ENCODE measurements at regions not wholly inside any gene's neighbourhood (a gene's known extent, or its start where the extent isn't known, plus 50 kb on each side); places are given as distances from the start of the nearest gene placed in this dataset.

GRCh38 chr1:221637641-221638041, 104.2 kb downstream of the DUSP10 start:
- Histone ChIP-seq H3K36me3 (ENCODE audit: control insufficient read depth in 2 of 3, insufficient read depth in 3 of 3, low read length in 3 of 3) (no peaks in the 10 kb centered on the region), H3K4me3 (ENCODE audit: low read length in 3 of 3) (no peak overlapping the region), H3K4me1 (ENCODE audit: control insufficient read depth in 2 of 3, insufficient read depth in 2 of 3, low read depth in 1 of 3, low read length in 3 of 3) (no peaks in the 10 kb centered on the region), H3K9me3 (ENCODE audit: control insufficient read depth in 2 of 3, insufficient read depth in 1 of 3, low read length in 3 of 3) (no peaks in the 10 kb centered on the region), H3K9ac (ENCODE audit: low read length in 3 of 3) (no peak overlapping the region), H3K27ac (ENCODE audit: low read depth in 2 of 2, low read length in 2 of 2) (no peak overlapping the region), H3K27me3 (ENCODE audit: control insufficient read depth, insufficient read depth, low read length) (no peaks in the 10 kb centered on the region)
- intact Hi-C loops (cut with DNase I) = no loop called here
- FAIRE-seq = no peak
- DNase-seq = no peak
- no peak for TF ChIP-seq CTCF (IDR thresholded peaks at IDR 0.05; ENCODE audit: borderline replicate concordance, extremely low read depth, insufficient read depth)

- intact Hi-C loops (cut with DNase I) = no loop called here
- Histone ChIP-seq H3K36me3 (ENCODE audit: control insufficient read depth in 2 of 3, insufficient read depth in 3 of 3, low read length in 3 of 3) (no peaks in the 10 kb centered on the region), H3K9ac (ENCODE audit: low read length in 3 of 3) (no peak overlapping the region), H3K27me3 (ENCODE audit: control insufficient read depth, insufficient read depth, low read length) (no peaks in the 10 kb centered on the region), H3K27ac (ENCODE audit: low read depth in 2 of 2, low read length in 2 of 2) (no peak overlapping the region), H3K4me3 (ENCODE audit: low read length in 3 of 3) (no peak overlapping the region), H3K4me1 (ENCODE audit: control insufficient read depth in 2 of 3, insufficient read depth in 2 of 3, low read depth in 1 of 3, low read length in 3 of 3) (no peaks in the 10 kb centered on the region), H3K9me3 (ENCODE audit: control insufficient read depth in 2 of 3, insufficient read depth in 1 of 3, low read length in 3 of 3) (no peaks in the 10 kb centered on the region)
- no peak for FAIRE-seq
- DNase-seq = no peak
- no peak for TF ChIP-seq CTCF (IDR thresholded peaks at IDR 0.05; ENCODE audit: borderline replicate concordance, extremely low read depth, insufficient read depth)
These were observed 103.3 kb downstream of the DUSP10 start for GRCh38 chr1:221638595-221638994.

GRCh38 chr1:221641811-221642210, 100.1 kb downstream of the DUSP10 start:
- DNase-seq (no peak), FAIRE-seq (no peak)
- no peaks in the 10 kb centered on the region for H3K27me3 ChIP-seq (ENCODE audit: control insufficient read depth, insufficient read depth, low read length)
- no peak overlapping the region for H3K4me3 ChIP-seq (ENCODE audit: low read length in 3 of 3)
- intact Hi-C loops (cut with DNase I) = no loop called here
- no peaks in the 10 kb centered on the region for H3K9me3 ChIP-seq (ENCODE audit: control insufficient read depth in 2 of 3, insufficient read depth in 1 of 3, low read length in 3 of 3)
- H3K36me3 ChIP-seq (ENCODE audit: control insufficient read depth in 2 of 3, insufficient read depth in 3 of 3, low read length in 3 of 3) = no peaks in the 10 kb centered on the region
- TF ChIP-seq CTCF (IDR thresholded peaks at IDR 0.05; ENCODE audit: borderline replicate concordance, extremely low read depth, insufficient read depth) = no peak
- no peaks in the 10 kb centered on the region for H3K4me1 ChIP-seq (ENCODE audit: control insufficient read depth in 2 of 3, insufficient read depth in 2 of 3, low read depth in 1 of 3, low read length in 3 of 3)
- no peak overlapping the region for H3K9ac ChIP-seq (ENCODE audit: low read length in 3 of 3)
- no peak overlapping the region for H3K27ac ChIP-seq (ENCODE audit: low read depth in 2 of 2, low read length in 2 of 2)

GRCh38 chr1:221643404-221644144, 98.3 kb downstream of the DUSP10 start:
- no peaks in the 10 kb centered on the region for H3K9me3 ChIP-seq (ENCODE audit: control insufficient read depth in 2 of 3, insufficient read depth in 1 of 3, low read length in 3 of 3)

More at GRCh38 chr1:221643404-221644144, 98.3 kb downstream of the DUSP10 start:
- H3K4me3 ChIP-seq (ENCODE audit: low read length in 3 of 3) = no peak overlapping the region
- no peak for FAIRE-seq
- H3K4me1 ChIP-seq (ENCODE audit: control insufficient read depth in 2 of 3, insufficient read depth in 2 of 3, low read depth in 1 of 3, low read length in 3 of 3) = no peaks in the 10 kb centered on the region
- no peak for DNase-seq
- no peaks in the 10 kb centered on the region for H3K27me3 ChIP-seq (ENCODE audit: control insufficient read depth, insufficient read depth, low read length)
- intact Hi-C loops (cut with DNase I) = no loop called here
- H3K27ac ChIP-seq (ENCODE audit: low read depth in 2 of 2, low read length in 2 of 2) = no peak overlapping the region
- no peak for TF ChIP-seq CTCF (IDR thresholded peaks at IDR 0.05; ENCODE audit: borderline replicate concordance, extremely low read depth, insufficient read depth)
- H3K9ac ChIP-seq (ENCODE audit: low read length in 3 of 3) = no peak overlapping the region
- no peaks in the 10 kb centered on the region for H3K36me3 ChIP-seq (ENCODE audit: control insufficient read depth in 2 of 3, insufficient read depth in 3 of 3, low read length in 3 of 3)
